ENCODE measurements at regions not wholly inside any gene's neighbourhood (a gene's known extent, or its start where the extent isn't known, plus 50 kb on each side); places are given as distances from the start of the nearest gene placed in this dataset.

- Histone ChIP-seq H3K27ac (no peak overlapping the region), H3K27me3 (no peaks in the 10 kb centered on the region), H3K36me3 (no peaks in the 10 kb centered on the region), H3K4me3 (no peak overlapping the region), H3K4me1 (no peaks in the 10 kb centered on the region), H3K9me3 (peaks cover 0 to 3% (median 0%) of the 10 kb centered on the region in 12 donors)
- intact Hi-C loops (cut with DNase I), result no loop called here
- 34 to 41% (median 35%) methylated on average over 4 of the region's 4 CpGs for WGBS, 4 donors
- TF ChIP-seq CTCF (IDR thresholded peaks at IDR 0.05) (no peak), POLR2A (IDR thresholded peaks at IDR 0.05) (no peak)
- DNase-seq (no peak), ATAC-seq (no peak)
These were observed 146.7 kb upstream of the VEGFC start for GRCh38 chr4:176939445-176939844.

- Histone ChIP-seq H3K4me1 (no peaks in the 10 kb centered on the region), H3K27ac (no peak overlapping the region), H3K27me3 (no peaks in the 10 kb centered on the region), H3K36me3 (no peaks in the 10 kb centered on the region), H3K4me3 (no peak overlapping the region), H3K9me3 (no peaks in the 10 kb centered on the region)
- no peak for ATAC-seq
- no peak for DNase-seq
- 0% methylated on average over 1 of the region's 1 CpG for WGBS, 4 donors
- TF ChIP-seq POLR2A (IDR thresholded peaks at IDR 0.05), result no peak
- TF ChIP-seq CTCF (IDR thresholded peaks at IDR 0.05), result no peak
- intact Hi-C loops (cut with DNase I), result no loop called here
These were observed 152.6 kb upstream of the VEGFC start for GRCh38 chr4:176945334-176945733.

- TF ChIP-seq POLR2A (IDR thresholded peaks at IDR 0.05), result no peak
- no peak for TF ChIP-seq CTCF (IDR thresholded peaks at IDR 0.05)
- no peaks in the 10 kb centered on the region for H3K4me1 ChIP-seq
- ATAC-seq (peak in 1 of 4 donors; percentile 14), DNase-seq (peak in 2 of 5 donors; percentile 28)
- H3K9me3 ChIP-seq, result no peaks in the 10 kb centered on the region
- intact Hi-C loops (cut with DNase I), result no loop called here
- WGBS, 4 donors, result 49 to 71% (median 61%) methylated on average over 5 of the region's 5 CpGs
- H3K27ac ChIP-seq, result no peak overlapping the region
- no peaks in the 10 kb centered on the region for H3K27me3 ChIP-seq
- H3K4me3 ChIP-seq, result no peak overlapping the region
- H3K36me3 ChIP-seq, result no peaks in the 10 kb centered on the region
These were observed 156.3 kb upstream of the VEGFC start for GRCh38 chr4:176949029-176949428.

GRCh38 chr4:176953021-176953420, 160.3 kb upstream of the VEGFC start:
- DNase-seq, result no peak
- Histone ChIP-seq H3K4me3 (no peak overlapping the region), H3K36me3 (no peaks in the 10 kb centered on the region), H3K27ac (no peak overlapping the region), H3K27me3 (no peaks in the 10 kb centered on the region), H3K9me3 (peaks cover 0 to 12% (median 0%) of the 10 kb centered on the region in 12 donors), H3K4me1 (no peaks in the 10 kb centered on the region)
- intact Hi-C loops (cut with DNase I), result no loop called here
- ATAC-seq, result no peak
- 89 to 95% (median 92%) methylated on average over 1 of the region's 1 CpG for WGBS, 4 donors
- TF ChIP-seq POLR2A (IDR thresholded peaks at IDR 0.05) (no peak), CTCF (IDR thresholded peaks at IDR 0.05) (no peak)

Measured in heart left ventricle (tissue), 16 donors.